ENCODE measurements at regions not wholly inside any gene's neighbourhood (a gene's known extent, or its start where the extent isn't known, plus 50 kb on each side); places are given as distances from the start of the nearest gene placed in this dataset.

- no peak overlapping the region for H2AFZ ChIP-seq (ENCODE audit: low read depth)
- H3K4me2 ChIP-seq: no peak overlapping the region
- H3K4me3 ChIP-seq (IDR thresholded peaks at IDR 0.05; ENCODE audit: insufficient read depth, low read depth, low read length): no peak overlapping the region
- H4K20me1 ChIP-seq (ENCODE audit: insufficient read depth): no peaks in the 10 kb centered on the region
- H3K4me1 ChIP-seq (ENCODE audit: low read depth, poor library complexity, severe bottlenecking): no peaks in the 10 kb centered on the region
- H3K27ac ChIP-seq: no peak overlapping the region
- peaks cover 3% of the 10 kb centered on the region; the same call in 1 of the 2 replicates for H3K27me3 ChIP-seq (ENCODE audit: insufficient read depth, low read depth)
- no peak for TF ChIP-seq CTCF (conservative IDR thresholded peaks at IDR 0.05; ENCODE audit: low read depth, low read length)
- H3K79me2 ChIP-seq (ENCODE audit: insufficient read depth, low read depth): no peaks in the 10 kb centered on the region
- no peak overlapping the region for H3K9ac ChIP-seq
- H3K36me3 ChIP-seq (ENCODE audit: insufficient read depth): no peaks in the 10 kb centered on the region
Observed at GRCh38 chr1:4021136-4021973, 121.3 kb upstream of the C1orf174 start.

- Histone ChIP-seq H3K27me3 (ENCODE audit: insufficient read depth, low read depth) (peaks cover 6% of the 10 kb centered on the region; the same call in 1 of the 2 replicates), H4K20me1 (ENCODE audit: insufficient read depth) (no peaks in the 10 kb centered on the region), H3K4me1 (ENCODE audit: low read depth, poor library complexity, severe bottlenecking) (no peaks in the 10 kb centered on the region), H3K4me2 (no peak overlapping the region), H2AFZ (ENCODE audit: low read depth) (no peak overlapping the region), H3K79me2 (ENCODE audit: insufficient read depth, low read depth) (no peaks in the 10 kb centered on the region), H3K36me3 (ENCODE audit: insufficient read depth) (no peaks in the 10 kb centered on the region), H3K27ac (no peak overlapping the region), H3K9ac (no peak overlapping the region), H3K4me3 (IDR thresholded peaks at IDR 0.05; ENCODE audit: insufficient read depth, low read depth, low read length) (no peak overlapping the region)
- no peak for TF ChIP-seq CTCF (conservative IDR thresholded peaks at IDR 0.05; ENCODE audit: low read depth, low read length)
Observed at GRCh38 chr1:4021974-4022268, 121.8 kb upstream of the C1orf174 start.

GRCh38 chr1:4022715-4023114 lies 122.6 kb upstream of the C1orf174 start:
- Histone ChIP-seq H3K4me3 (IDR thresholded peaks at IDR 0.05; ENCODE audit: insufficient read depth, low read depth, low read length) (no peak overlapping the region), H3K27ac (no peak overlapping the region), H2AFZ (ENCODE audit: low read depth) (no peak overlapping the region), H3K4me1 (ENCODE audit: low read depth, poor library complexity, severe bottlenecking) (no peaks in the 10 kb centered on the region), H3K9ac (no peak overlapping the region), H3K36me3 (ENCODE audit: insufficient read depth) (no peaks in the 10 kb centered on the region), H3K4me2 (no peak overlapping the region), H3K27me3 (ENCODE audit: insufficient read depth, low read depth) (peaks cover 7% of the 10 kb centered on the region; the same call in 1 of the 2 replicates), H3K79me2 (ENCODE audit: insufficient read depth, low read depth) (no peaks in the 10 kb centered on the region), H4K20me1 (ENCODE audit: insufficient read depth) (no peaks in the 10 kb centered on the region)
- no peak for TF ChIP-seq CTCF (conservative IDR thresholded peaks at IDR 0.05; ENCODE audit: low read depth, low read length)

- H2AFZ ChIP-seq (ENCODE audit: low read depth): no peak overlapping the region
Observed at GRCh38 chr1:4023678-4024077, 123.6 kb upstream of the C1orf174 start.

More at GRCh38 chr1:4023678-4024077, 123.6 kb upstream of the C1orf174 start:
- Histone ChIP-seq H4K20me1 (ENCODE audit: insufficient read depth) (no peaks in the 10 kb centered on the region), H3K36me3 (ENCODE audit: insufficient read depth) (no peaks in the 10 kb centered on the region), H3K27ac (no peak overlapping the region), H3K27me3 (ENCODE audit: insufficient read depth, low read depth) (peaks cover 14% of the 10 kb centered on the region; the same call in 1 of the 2 replicates), H3K4me1 (ENCODE audit: low read depth, poor library complexity, severe bottlenecking) (no peaks in the 10 kb centered on the region), H3K4me2 (no peak overlapping the region), H3K9ac (no peak overlapping the region), H3K79me2 (ENCODE audit: insufficient read depth, low read depth) (no peaks in the 10 kb centered on the region), H3K4me3 (IDR thresholded peaks at IDR 0.05; ENCODE audit: insufficient read depth, low read depth, low read length) (no peak overlapping the region)
- no peak for TF ChIP-seq CTCF (conservative IDR thresholded peaks at IDR 0.05; ENCODE audit: low read depth, low read length)
